Smooth muscle cell of the brain vasculature (primary cell): ENCODE measurements at regions not wholly inside any gene's neighbourhood (a gene's known extent, or its start where the extent isn't known, plus 50 kb on each side); places are given as distances from the start of the nearest gene placed in this dataset.
"Not testable (repeated sequence)": the region's sequence is repeated elsewhere in the genome, so short reads cannot be mapped to it uniquely, and the experiment has no call there.

Experiments
- DNase-seq: peaks from one replicate; pipeline ENCODE4 v3.0.0-alpha.2; 2012; ENCODE audit warnings: low read depth, low spot score

GRCh38 chr3:166836836-166837235, 543.3 kb downstream of the ZBBX start:
- DNase-seq: no peak

- DNase-seq: no peak
Measured at GRCh38 chr3:166829896-166830295, 550.2 kb downstream of the ZBBX start.

- no peak for DNase-seq
Measured at GRCh38 chr3:166818464-166818863, 561.6 kb downstream of the ZBBX start.

- DNase-seq: not testable (repeated sequence)
Measured at GRCh38 chr3:166817269-166817668, 562.8 kb downstream of the ZBBX start.

- no peak for DNase-seq
Measured at GRCh38 chr3:166810741-166811445, 569.2 kb downstream of the ZBBX start.

GRCh38 chr3:166809520-166809919, 570.6 kb downstream of the ZBBX start:
- DNase-seq: no peak

- DNase-seq: no peak
Measured at GRCh38 chr3:166788936-166789335, 591.2 kb downstream of the ZBBX start.

GRCh38 chr3:166785876-166786275, 594.2 kb downstream of the ZBBX start:
- DNase-seq: no peak

- no peak for DNase-seq
Measured at GRCh38 chr3:166783206-166783605, 596.9 kb downstream of the ZBBX start.

- no peak for DNase-seq
Measured at GRCh38 chr3:166764698-166765318, 615.3 kb downstream of the ZBBX start.

- DNase-seq: no peak
Measured at GRCh38 chr3:166759736-166760513, 620.2 kb downstream of the ZBBX start.

GRCh38 chr3:166752214-166752613, 627.9 kb downstream of the ZBBX start:
- DNase-seq: no peak

- no peak for DNase-seq
Measured at GRCh38 chr3:166743481-166744134, 636.5 kb downstream of the ZBBX start.

- no peak for DNase-seq
Measured at GRCh38 chr3:166734734-166735133, 645.4 kb downstream of the ZBBX start.

GRCh38 chr3:166731701-166732100, 648.4 kb downstream of the ZBBX start:
- no peak for DNase-seq

- no peak for DNase-seq
Measured at GRCh38 chr3:166721466-166721865, 658.6 kb downstream of the ZBBX start.

- DNase-seq: no peak
Measured at GRCh38 chr3:166714206-166714605, 665.9 kb downstream of the ZBBX start.

- DNase-seq: no peak
Measured at GRCh38 chr3:166713787-166714186, 666.3 kb downstream of the ZBBX start.

GRCh38 chr3:166706094-166706493, 674.0 kb downstream of the ZBBX start:
- no peak for DNase-seq

- no peak for DNase-seq
Measured at GRCh38 chr3:166697495-166697894, 682.6 kb downstream of the ZBBX start.

GRCh38 chr3:166696103-166696502, 684.0 kb downstream of the ZBBX start:
- no peak for DNase-seq

GRCh38 chr3:166688665-166689064, 691.4 kb downstream of the ZBBX start:
- DNase-seq: no peak
